ENCODE measurements at regions not wholly inside any gene's neighbourhood (a gene's known extent, or its start where the extent isn't known, plus 50 kb on each side); places are given as distances from the start of the nearest gene placed in this dataset.
"Not testable (repeated sequence)": the region's sequence is repeated elsewhere in the genome, so short reads cannot be mapped to it uniquely, and the experiment has no call there.

GRCh38 chr7:149975608-149976007 is 101.8 kb downstream of the ATP6V0E2 start:
- not testable (repeated sequence) for TF ChIP-seq CTCF (IDR thresholded peaks at IDR 0.05; ENCODE audit: insufficient read depth, low read length); POLR2AphosphoS5 (IDR thresholded peaks at IDR 0.05; ENCODE audit: low read depth); REST (IDR thresholded peaks at IDR 0.05; ENCODE audit: insufficient replicate concordance, low read depth); GABPA (IDR thresholded peaks at IDR 0.05; ENCODE audit: low read depth); SPI1 (IDR thresholded peaks at IDR 0.05; ENCODE audit: borderline replicate concordance, low read depth)

All from HL-60 (cell line).